ENCODE measurements at regions not wholly inside any gene's neighbourhood (a gene's known extent, or its start where the extent isn't known, plus 50 kb on each side); places are given as distances from the start of the nearest gene placed in this dataset.
A peak's percentile ranks its signal among the peaks of the same experiment; 100 is the strongest.
"Not testable (repeated sequence)": the region's sequence is repeated elsewhere in the genome, so short reads cannot be mapped to it uniquely, and the experiment has no call there.

DNA sequence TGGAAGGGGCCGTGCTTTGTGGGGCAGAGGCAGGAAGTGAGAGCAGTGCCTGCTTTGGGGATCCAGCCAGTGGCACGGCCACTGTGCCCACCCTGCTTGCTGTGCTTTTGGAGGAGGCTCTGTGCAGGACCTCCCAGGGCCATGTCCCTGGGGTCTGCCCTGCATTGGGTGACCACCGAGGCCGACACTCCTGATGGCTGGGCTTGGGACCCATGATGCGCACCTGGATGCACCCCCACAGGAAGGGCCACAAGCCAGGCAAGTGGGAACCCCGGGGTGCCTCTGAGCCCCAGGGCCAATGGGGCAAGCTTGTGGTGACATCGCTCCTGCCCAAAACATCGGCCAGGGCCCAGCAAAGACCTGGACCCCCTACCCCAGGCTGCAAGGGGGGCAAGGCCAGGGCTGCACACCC lies 738.6 kb upstream of the GJE1 start:
- DNase-seq (ENCODE audit: low read depth), result no peak

GRCh38 chr6:141393405-141394124 lies 739.2 kb upstream of the GJE1 start:
- DNase-seq (ENCODE audit: low read depth), result no peak

DNA sequence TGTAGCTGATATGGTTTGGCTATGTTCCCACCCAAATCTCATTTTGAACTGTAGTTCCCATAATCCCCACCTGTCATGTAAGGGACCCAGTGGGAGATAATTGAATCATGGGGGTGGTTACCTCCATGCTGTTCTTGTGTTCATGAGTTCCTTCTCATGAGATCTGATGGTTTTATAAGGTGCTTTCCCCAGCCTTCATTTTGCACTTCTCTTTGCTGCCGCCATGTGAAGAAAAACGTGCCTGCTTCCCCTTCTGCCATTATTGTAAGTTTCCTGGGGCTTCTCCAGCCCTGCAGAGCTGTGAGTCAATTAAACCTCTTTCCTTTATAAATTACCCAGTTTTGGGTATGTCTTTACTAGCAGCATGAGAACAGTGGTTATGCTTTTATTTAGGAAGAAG lies 741.6 kb upstream of the GJE1 start:
- DNase-seq (ENCODE audit: low read depth), result not testable (repeated sequence)

- no peak for DNase-seq (ENCODE audit: low read depth)
Measured at GRCh38 chr6:141388666-141389065, 744.1 kb upstream of the GJE1 start.

GRCh38 chr6:141370438-141370837 lies 762.3 kb upstream of the GJE1 start:
- no peak for DNase-seq (ENCODE audit: low read depth)

DNA sequence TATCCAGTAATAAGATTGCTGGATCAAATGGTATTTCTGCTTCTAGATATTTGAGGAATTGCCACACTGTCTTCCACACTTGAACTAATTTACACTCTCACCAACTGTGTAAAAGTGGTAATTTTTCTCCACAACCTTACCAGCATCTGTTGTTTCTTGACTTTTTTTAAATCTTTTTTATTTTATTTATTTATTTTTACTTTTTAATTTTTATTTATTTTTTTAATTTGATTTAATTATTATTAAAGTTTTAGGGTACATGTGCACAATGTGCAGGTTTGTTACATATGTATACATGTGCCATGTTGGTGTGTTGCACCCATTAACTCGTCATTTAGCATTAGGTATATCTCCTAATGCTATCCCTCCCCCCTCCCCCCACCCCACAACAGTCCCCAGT lies 765.9 kb upstream of the GJE1 start:
- DNase-seq (ENCODE audit: low read depth), result not testable (repeated sequence)

DNA sequence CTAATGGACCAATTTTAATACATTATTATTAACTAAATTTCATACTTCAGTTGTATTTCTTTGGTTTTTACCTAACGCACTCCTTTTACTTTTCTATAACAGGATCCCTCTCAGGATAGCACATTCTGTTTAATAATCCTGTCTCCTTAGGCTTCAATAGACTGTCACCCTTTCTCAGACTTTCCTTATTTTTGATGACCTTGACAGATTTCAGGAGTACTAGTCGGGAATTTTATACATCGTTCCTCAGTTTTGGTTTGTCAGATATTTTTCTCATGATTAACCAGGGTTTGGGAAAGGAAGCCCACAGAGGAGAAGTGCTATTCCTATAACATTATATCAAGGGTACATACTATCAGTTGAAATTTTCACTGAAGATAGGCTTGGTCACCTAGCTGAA lies 768.0 kb upstream of the GJE1 start:
- no peak for DNase-seq (ENCODE audit: low read depth)

- DNase-seq (ENCODE audit: low read depth), result no peak
Measured at GRCh38 chr6:141364232-141364631, 768.5 kb upstream of the GJE1 start.

DNA sequence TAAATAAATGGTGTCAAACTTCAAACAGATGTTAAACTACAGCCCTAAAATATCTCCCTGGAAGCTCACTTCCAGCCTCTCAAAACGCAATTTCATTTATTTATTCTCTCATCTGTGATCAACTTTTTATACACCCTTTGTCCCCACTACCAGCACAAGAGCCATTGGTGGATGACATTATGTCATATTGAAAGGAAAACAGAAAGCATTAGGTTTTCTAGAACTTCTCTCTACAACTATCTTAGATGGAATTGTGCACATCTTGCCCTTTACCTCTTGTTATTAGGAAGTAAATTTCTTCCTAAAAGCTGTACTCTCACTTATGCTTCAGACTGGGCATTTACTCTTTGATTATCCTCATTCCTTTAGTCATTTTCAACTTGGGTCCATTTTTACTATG lies 771.2 kb upstream of the GJE1 start:
- no peak for DNase-seq (ENCODE audit: low read depth)

DNA sequence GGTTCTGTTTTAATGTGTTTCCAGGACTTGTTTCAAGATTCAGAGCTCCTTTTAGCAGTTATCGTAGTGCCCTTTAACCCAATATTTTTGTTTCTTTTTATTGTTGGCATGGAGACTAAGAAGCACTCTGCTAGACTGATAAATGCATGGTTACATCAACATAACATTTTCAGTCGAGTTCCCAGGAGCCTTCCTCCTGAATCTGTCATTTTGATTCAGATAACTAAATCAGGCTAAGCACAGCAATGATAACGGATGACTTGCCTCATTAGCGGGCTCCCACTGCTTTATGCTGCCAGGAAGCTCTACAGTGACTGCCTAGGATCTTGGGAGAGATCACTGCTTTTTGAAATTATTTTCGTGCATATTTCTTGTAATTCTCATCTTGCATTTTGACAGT lies 772.8 kb upstream of the GJE1 start:
- DNase-seq (ENCODE audit: low read depth), result no peak

- DNase-seq (ENCODE audit: low read depth), result peak; percentile 3
Measured at GRCh38 chr6:141354191-141354955, 778.4 kb upstream of the GJE1 start.

GRCh38 chr6:141351721-141352120 lies 781.0 kb upstream of the GJE1 start:
- no peak for DNase-seq (ENCODE audit: low read depth)

- DNase-seq (ENCODE audit: low read depth), result no peak
Measured at GRCh38 chr6:141349710-141350109, 783.0 kb upstream of the GJE1 start.

DNA sequence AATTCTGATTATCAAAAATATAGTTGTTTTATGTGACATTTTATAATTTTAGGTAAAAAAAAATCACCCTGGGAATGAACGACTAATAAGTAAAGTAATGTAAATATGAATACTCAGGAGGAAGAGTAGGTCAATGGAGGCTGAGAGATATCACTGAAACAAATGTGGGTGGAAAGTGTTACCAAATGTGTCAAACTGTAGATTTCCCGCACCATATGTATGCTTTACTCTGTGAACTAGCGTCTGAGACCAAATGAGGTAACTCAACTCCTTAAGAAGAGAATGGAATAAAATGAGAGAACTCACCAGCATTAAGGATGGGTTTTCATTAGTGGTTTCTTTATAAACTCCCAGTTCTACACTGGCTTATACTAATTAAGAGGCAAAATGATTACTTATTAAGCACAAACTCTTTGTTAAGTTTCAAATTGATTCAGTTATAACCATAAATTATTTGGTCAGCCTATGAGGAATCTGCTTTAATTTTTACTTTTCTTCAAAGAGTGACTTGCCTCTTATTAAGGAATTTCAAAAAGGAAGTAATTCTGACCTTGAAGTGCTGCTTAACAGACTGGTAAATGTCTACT lies 784.7 kb upstream of the GJE1 start:
- no peak for DNase-seq (ENCODE audit: low read depth)

GRCh38 chr6:141347086-141347485 lies 785.6 kb upstream of the GJE1 start:
- no peak for DNase-seq (ENCODE audit: low read depth)

GRCh38 chr6:141346535-141346934 lies 786.2 kb upstream of the GJE1 start:
- DNase-seq (ENCODE audit: low read depth), result no peak

DNA sequence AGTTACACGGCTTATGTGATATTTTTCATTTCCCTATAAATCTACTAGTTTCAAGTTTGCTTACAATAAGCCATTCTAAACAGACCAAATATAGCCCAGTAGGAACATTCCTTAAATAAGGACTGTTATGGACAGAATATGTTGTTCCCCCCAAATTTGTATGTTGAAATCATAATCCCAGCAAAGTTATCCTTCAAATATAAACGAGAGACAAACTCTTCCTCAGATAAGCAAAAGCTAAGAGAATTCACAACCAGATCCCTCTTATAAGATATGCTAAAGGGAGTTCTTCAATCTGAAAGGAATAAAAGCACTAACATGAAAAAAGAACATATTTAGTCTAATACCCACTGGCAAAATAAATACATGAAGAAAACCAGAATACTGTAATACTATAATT lies 795.5 kb upstream of the GJE1 start:
- no peak for DNase-seq (ENCODE audit: low read depth)

GRCh38 chr6:141335477-141336273 lies 797.0 kb upstream of the GJE1 start:
- DNase-seq (ENCODE audit: low read depth), result no peak

- no peak for DNase-seq (ENCODE audit: low read depth)
Measured at GRCh38 chr6:141326925-141327324, 805.8 kb upstream of the GJE1 start.

- peak; percentile 100 for DNase-seq (ENCODE audit: low read depth)
Measured at GRCh38 chr6:141326426-141326825, 806.3 kb upstream of the GJE1 start.

DNA sequence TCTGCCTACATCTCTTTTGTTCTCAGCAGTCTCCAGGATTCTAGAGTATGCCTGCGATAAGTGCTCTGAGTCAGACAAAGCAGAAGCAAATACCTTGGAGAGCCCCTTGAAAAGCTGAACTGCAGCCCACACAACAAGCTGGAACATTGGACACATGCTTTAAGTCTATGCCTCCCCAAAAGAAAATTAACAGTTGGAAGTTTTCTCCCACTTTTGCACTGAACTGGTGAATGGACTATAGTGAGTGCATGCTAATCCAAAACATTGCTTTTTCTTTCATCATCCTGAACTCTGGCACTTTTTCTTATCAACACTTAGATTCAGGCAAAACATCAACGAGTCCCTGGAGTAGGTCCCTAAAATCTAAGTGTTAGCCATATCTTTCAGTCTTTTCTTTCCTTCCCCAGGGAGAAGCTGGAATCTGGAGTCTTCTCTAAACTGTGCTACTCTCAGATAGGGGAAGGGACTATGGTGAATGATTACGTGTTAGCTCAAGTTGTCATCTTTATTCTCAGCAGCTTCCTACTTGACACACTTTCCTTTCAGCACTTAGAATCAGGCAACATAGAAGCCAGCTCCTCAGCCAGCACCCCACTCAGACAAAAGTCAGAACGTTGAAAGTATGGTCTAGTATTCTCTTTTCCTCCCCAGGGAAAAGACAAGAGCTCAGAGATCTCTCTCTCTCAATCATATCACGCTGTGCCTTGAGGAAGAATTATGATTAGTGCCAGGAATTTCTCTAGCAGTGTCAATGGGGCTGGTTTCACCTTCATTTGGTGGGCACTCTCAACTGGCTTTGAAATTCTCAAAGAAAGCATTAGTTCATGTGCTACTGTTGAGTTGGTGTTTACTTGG lies 811.0 kb upstream of the GJE1 start:
- no peak for DNase-seq (ENCODE audit: low read depth)

GRCh38 chr6:141316236-141316635 lies 816.5 kb upstream of the GJE1 start:
- no peak for DNase-seq (ENCODE audit: low read depth)
